ENCODE measurements at regions not wholly inside any gene's neighbourhood (a gene's known extent, or its start where the extent isn't known, plus 50 kb on each side); places are given as distances from the start of the nearest gene placed in this dataset.

GRCh38 chr9:34876096-34876495 lies 82.0 kb upstream of the PHF24 start:
- Histone ChIP-seq H2AFZ (ENCODE audit: insufficient read depth, low read length, poor library complexity) (no peak overlapping the region), H3K36me3 (ENCODE audit: control insufficient read depth in 1 of 2, insufficient read depth in 2 of 2, low read length in 2 of 2) (no peaks in the 10 kb centered on the region), H3K9ac (ENCODE audit: low read length) (no peak overlapping the region), H3K4me3 (ENCODE audit: low read depth, low read length) (no peak overlapping the region), H3K27me3 (ENCODE audit: insufficient read depth, low read length) (no peaks in the 10 kb centered on the region), H3K18ac (ENCODE audit: low read length) (no peak overlapping the region), H4K91ac (ENCODE audit: low read depth, low read length) (no peak overlapping the region), H2BK12ac (ENCODE audit: low read length) (no peak overlapping the region), H4K12ac (ENCODE audit: low read depth, low read length) (no peak overlapping the region), H4K8ac (ENCODE audit: low read depth, low read length) (no peak overlapping the region), H3K27ac (ENCODE audit: low read depth, low read length) (no peak overlapping the region), H3K9me3 (ENCODE audit: insufficient read depth, low read depth, low read length) (peaks cover 2% of the 10 kb centered on the region), H2BK5ac (ENCODE audit: low read depth, low read length, poor library complexity) (no peak overlapping the region), H3K79me1 (ENCODE audit: low read length) (no peaks in the 10 kb centered on the region), H3K4me2 (ENCODE audit: low read length) (no peak overlapping the region), H3K4ac (ENCODE audit: low read depth, low read length) (no peak overlapping the region), H3K4me1 (ENCODE audit: control insufficient read depth in 1 of 2, insufficient read depth in 2 of 2, low read length in 2 of 2) (no peaks in the 10 kb centered on the region), H3K23ac (ENCODE audit: low read length) (no peak overlapping the region), H2AK5ac (ENCODE audit: low read length) (no peak overlapping the region), H3K79me2 (ENCODE audit: control insufficient read depth, insufficient read depth, low read length, poor library complexity) (no peaks in the 10 kb centered on the region), H3K14ac (ENCODE audit: low read length) (no peak overlapping the region), H2BK120ac (ENCODE audit: insufficient read depth, low read length, poor library complexity) (no peak overlapping the region)
- WGBS (ENCODE audit: extremely low coverage, insufficient coverage, insufficient read length): no CpG with 5 or more reads among the region's 3 CpGs
- DNase-seq: no peak

GRCh38 chr9:34869390-34869789 lies 88.7 kb upstream of the PHF24 start:
- H2BK120ac ChIP-seq (ENCODE audit: insufficient read depth, low read length, poor library complexity): no peak overlapping the region
- no peak overlapping the region for H2BK5ac ChIP-seq (ENCODE audit: low read depth, low read length, poor library complexity)
- no peaks in the 10 kb centered on the region for H3K36me3 ChIP-seq (ENCODE audit: control insufficient read depth in 1 of 2, insufficient read depth in 2 of 2, low read length in 2 of 2)
- no peak overlapping the region for H4K12ac ChIP-seq (ENCODE audit: low read depth, low read length)
- no peaks in the 10 kb centered on the region for H3K79me1 ChIP-seq (ENCODE audit: low read length)
- no peak overlapping the region for H4K91ac ChIP-seq (ENCODE audit: low read depth, low read length)
- H4K8ac ChIP-seq (ENCODE audit: low read depth, low read length): no peak overlapping the region
- no peak overlapping the region for H3K23ac ChIP-seq (ENCODE audit: low read length)
- H3K4me3 ChIP-seq (ENCODE audit: low read depth, low read length): no peak overlapping the region
- DNase-seq: peak in 1 of 2 donors; percentile 41
- H3K4me2 ChIP-seq (ENCODE audit: low read length): no peak overlapping the region
- no peaks in the 10 kb centered on the region for H3K9me3 ChIP-seq (ENCODE audit: insufficient read depth, low read depth, low read length)
- H3K18ac ChIP-seq (ENCODE audit: low read length): no peak overlapping the region
- H3K79me2 ChIP-seq (ENCODE audit: control insufficient read depth, insufficient read depth, low read length, poor library complexity): no peaks in the 10 kb centered on the region
- H3K27me3 ChIP-seq (ENCODE audit: insufficient read depth, low read length): no peaks in the 10 kb centered on the region
- H2AFZ ChIP-seq (ENCODE audit: insufficient read depth, low read length, poor library complexity): no peak overlapping the region
- H2AK5ac ChIP-seq (ENCODE audit: low read length): no peak overlapping the region
- no peaks in the 10 kb centered on the region for H3K4me1 ChIP-seq (ENCODE audit: control insufficient read depth in 1 of 2, insufficient read depth in 2 of 2, low read length in 2 of 2)
- H3K9ac ChIP-seq (ENCODE audit: low read length): no peak overlapping the region
- no peak overlapping the region for H3K27ac ChIP-seq (ENCODE audit: low read depth, low read length)
- WGBS (ENCODE audit: extremely low coverage, insufficient coverage, insufficient read length): no CpG with 5 or more reads among the region's 2 CpGs
- no peak overlapping the region for H2BK12ac ChIP-seq (ENCODE audit: low read length)
- H3K4ac ChIP-seq (ENCODE audit: low read depth, low read length): no peak overlapping the region
- no peak overlapping the region for H3K14ac ChIP-seq (ENCODE audit: low read length)

GRCh38 chr9:34866614-34867013 lies 91.5 kb upstream of the PHF24 start:
- no peak overlapping the region for H3K9ac ChIP-seq (ENCODE audit: low read length)
- no peak for DNase-seq
- no peak overlapping the region for H3K4me2 ChIP-seq (ENCODE audit: low read length)
- no peak overlapping the region for H4K8ac ChIP-seq (ENCODE audit: low read depth, low read length)
- H2AK5ac ChIP-seq (ENCODE audit: low read length): no peak overlapping the region
- H3K36me3 ChIP-seq (ENCODE audit: control insufficient read depth in 1 of 2, insufficient read depth in 2 of 2, low read length in 2 of 2): no peaks in the 10 kb centered on the region
- H3K79me1 ChIP-seq (ENCODE audit: low read length): no peaks in the 10 kb centered on the region
- no peaks in the 10 kb centered on the region for H3K4me1 ChIP-seq (ENCODE audit: control insufficient read depth in 1 of 2, insufficient read depth in 2 of 2, low read length in 2 of 2)
- H2AFZ ChIP-seq (ENCODE audit: insufficient read depth, low read length, poor library complexity): no peak overlapping the region
- no peak overlapping the region for H2BK12ac ChIP-seq (ENCODE audit: low read length)
- H3K14ac ChIP-seq (ENCODE audit: low read length): no peak overlapping the region
- no peaks in the 10 kb centered on the region for H3K27me3 ChIP-seq (ENCODE audit: insufficient read depth, low read length)
- peaks cover 4% of the 10 kb centered on the region for H3K9me3 ChIP-seq (ENCODE audit: insufficient read depth, low read depth, low read length)
- H3K4me3 ChIP-seq (ENCODE audit: low read depth, low read length): no peak overlapping the region
- no peak overlapping the region for H4K91ac ChIP-seq (ENCODE audit: low read depth, low read length)
- no peak overlapping the region for H4K12ac ChIP-seq (ENCODE audit: low read depth, low read length)
- H2BK5ac ChIP-seq (ENCODE audit: low read depth, low read length, poor library complexity): no peak overlapping the region
- H3K23ac ChIP-seq (ENCODE audit: low read length): no peak overlapping the region
- no peak overlapping the region for H3K4ac ChIP-seq (ENCODE audit: low read depth, low read length)
- H3K18ac ChIP-seq (ENCODE audit: low read length): no peak overlapping the region
- no peak overlapping the region for H3K27ac ChIP-seq (ENCODE audit: low read depth, low read length)
- H2BK120ac ChIP-seq (ENCODE audit: insufficient read depth, low read length, poor library complexity): no peak overlapping the region
- no peaks in the 10 kb centered on the region for H3K79me2 ChIP-seq (ENCODE audit: control insufficient read depth, insufficient read depth, low read length, poor library complexity)

- H2AK5ac ChIP-seq (ENCODE audit: low read length): no peak overlapping the region
- no peak overlapping the region for H4K91ac ChIP-seq (ENCODE audit: low read depth, low read length)
- H3K27ac ChIP-seq (ENCODE audit: low read depth, low read length): no peak overlapping the region
- no peak overlapping the region for H2BK12ac ChIP-seq (ENCODE audit: low read length)
- no peak overlapping the region for H3K9ac ChIP-seq (ENCODE audit: low read length)
- H3K9me3 ChIP-seq (ENCODE audit: insufficient read depth, low read depth, low read length): peaks cover 5% of the 10 kb centered on the region
- H2BK5ac ChIP-seq (ENCODE audit: low read depth, low read length, poor library complexity): no peak overlapping the region
- no peak for DNase-seq
- no peaks in the 10 kb centered on the region for H3K27me3 ChIP-seq (ENCODE audit: insufficient read depth, low read length)
- no peak overlapping the region for H4K8ac ChIP-seq (ENCODE audit: low read depth, low read length)
- H3K23ac ChIP-seq (ENCODE audit: low read length): no peak overlapping the region
- H3K18ac ChIP-seq (ENCODE audit: low read length): no peak overlapping the region
- no peak overlapping the region for H3K4me3 ChIP-seq (ENCODE audit: low read depth, low read length)
- H3K14ac ChIP-seq (ENCODE audit: low read length): no peak overlapping the region
- no peak overlapping the region for H3K4ac ChIP-seq (ENCODE audit: low read depth, low read length)
- no peak overlapping the region for H3K4me2 ChIP-seq (ENCODE audit: low read length)
- WGBS (ENCODE audit: extremely low coverage, insufficient coverage, insufficient read length): no CpG with 5 or more reads among the region's 1 CpG
- H2BK120ac ChIP-seq (ENCODE audit: insufficient read depth, low read length, poor library complexity): no peak overlapping the region
- no peaks in the 10 kb centered on the region for H3K79me1 ChIP-seq (ENCODE audit: low read length)
- H3K36me3 ChIP-seq (ENCODE audit: control insufficient read depth in 1 of 2, insufficient read depth in 2 of 2, low read length in 2 of 2): no peaks in the 10 kb centered on the region
- H2AFZ ChIP-seq (ENCODE audit: insufficient read depth, low read length, poor library complexity): no peak overlapping the region
- no peak overlapping the region for H4K12ac ChIP-seq (ENCODE audit: low read depth, low read length)
- H3K4me1 ChIP-seq (ENCODE audit: control insufficient read depth in 1 of 2, insufficient read depth in 2 of 2, low read length in 2 of 2): no peaks in the 10 kb centered on the region
- no peaks in the 10 kb centered on the region for H3K79me2 ChIP-seq (ENCODE audit: control insufficient read depth, insufficient read depth, low read length, poor library complexity)
Measured at GRCh38 chr9:34863426-34863825, 94.7 kb upstream of the PHF24 start.

GRCh38 chr9:34862836-34863235 lies 95.2 kb upstream of the PHF24 start:
- DNase-seq: no peak
- Histone ChIP-seq H3K27ac (ENCODE audit: low read depth, low read length) (no peak overlapping the region), H3K9ac (ENCODE audit: low read length) (no peak overlapping the region), H3K4me3 (ENCODE audit: low read depth, low read length) (no peak overlapping the region), H2BK5ac (ENCODE audit: low read depth, low read length, poor library complexity) (no peak overlapping the region), H3K4me2 (ENCODE audit: low read length) (no peak overlapping the region), H2AK5ac (ENCODE audit: low read length) (no peak overlapping the region), H3K18ac (ENCODE audit: low read length) (no peak overlapping the region), H2BK120ac (ENCODE audit: insufficient read depth, low read length, poor library complexity) (no peak overlapping the region), H4K91ac (ENCODE audit: low read depth, low read length) (no peak overlapping the region), H3K14ac (ENCODE audit: low read length) (no peak overlapping the region), H3K23ac (ENCODE audit: low read length) (no peak overlapping the region), H2AFZ (ENCODE audit: insufficient read depth, low read length, poor library complexity) (no peak overlapping the region), H3K36me3 (ENCODE audit: control insufficient read depth in 1 of 2, insufficient read depth in 2 of 2, low read length in 2 of 2) (no peaks in the 10 kb centered on the region), H3K79me2 (ENCODE audit: control insufficient read depth, insufficient read depth, low read length, poor library complexity) (no peaks in the 10 kb centered on the region), H3K27me3 (ENCODE audit: insufficient read depth, low read length) (no peaks in the 10 kb centered on the region), H3K9me3 (ENCODE audit: insufficient read depth, low read depth, low read length) (peaks cover 8% of the 10 kb centered on the region), H3K79me1 (ENCODE audit: low read length) (no peaks in the 10 kb centered on the region), H4K12ac (ENCODE audit: low read depth, low read length) (no peak overlapping the region), H3K4ac (ENCODE audit: low read depth, low read length) (no peak overlapping the region), H2BK12ac (ENCODE audit: low read length) (no peak overlapping the region), H4K8ac (ENCODE audit: low read depth, low read length) (no peak overlapping the region), H3K4me1 (ENCODE audit: control insufficient read depth in 1 of 2, insufficient read depth in 2 of 2, low read length in 2 of 2) (no peaks in the 10 kb centered on the region)
